Stimulated activated CD4-positive, alpha-beta T cell treated with anti-CD3 and anti-CD28 coated beads, TNF-alpha, amount 100 ng/mL, for 24 hours (primary cell): ENCODE measurements at regions not wholly inside any gene's neighbourhood (a gene's known extent, or its start where the extent isn't known, plus 50 kb on each side); places are given as distances from the start of the nearest gene placed in this dataset.

Source experiments
- DNase-seq, 3 experiments: peaks; one replicate each; pipeline ENCODE4 v3.0.0-alpha.2; 2020; ENCODE audit warnings: low read depth in 3 of 3

GRCh38 chr9:79446523-79447307 lies 125.0 kb upstream of the TLE4 start:
- no peak for DNase-seq

GRCh38 chr9:79447308-79447605 lies 124.5 kb upstream of the TLE4 start:
- DNase-seq: no peak

GRCh38 chr9:79447762-79448161 lies 124.0 kb upstream of the TLE4 start:
- DNase-seq: no peak

GRCh38 chr9:79452265-79452664 lies 119.5 kb upstream of the TLE4 start:
- DNase-seq: no peak

GRCh38 chr9:79461712-79462111 lies 110.1 kb upstream of the TLE4 start:
- DNase-seq: no peak

GRCh38 chr9:79465156-79465555 lies 106.6 kb upstream of the TLE4 start:
- DNase-seq: no peak

- no peak for DNase-seq
Observed at GRCh38 chr9:79469164-79469563, 102.6 kb upstream of the TLE4 start.

GRCh38 chr9:79470954-79471353 lies 100.8 kb upstream of the TLE4 start:
- no peak for DNase-seq

- DNase-seq: no peak
Observed at GRCh38 chr9:79471580-79472543, 99.9 kb upstream of the TLE4 start.

GRCh38 chr9:79473704-79474103 lies 98.1 kb upstream of the TLE4 start:
- DNase-seq: no peak

- no peak for DNase-seq
Observed at GRCh38 chr9:79477241-79477840, 94.4 kb upstream of the TLE4 start.

- no peak for DNase-seq
Observed at GRCh38 chr9:79477955-79478771, 93.6 kb upstream of the TLE4 start.

GRCh38 chr9:79480639-79481038 lies 91.1 kb upstream of the TLE4 start:
- no peak for DNase-seq

- no peak for DNase-seq
Observed at GRCh38 chr9:79481846-79482477, 89.8 kb upstream of the TLE4 start.

GRCh38 chr9:79485258-79485657 lies 86.5 kb upstream of the TLE4 start:
- no peak for DNase-seq

GRCh38 chr9:79489261-79490000 lies 82.3 kb upstream of the TLE4 start:
- DNase-seq: no peak

GRCh38 chr9:79490657-79491248 lies 81.0 kb upstream of the TLE4 start:
- no peak for DNase-seq

- no peak for DNase-seq
Observed at GRCh38 chr9:79492092-79493009, 79.4 kb upstream of the TLE4 start.
